ENCODE measurements at regions not wholly inside any gene's neighbourhood (a gene's known extent, or its start where the extent isn't known, plus 50 kb on each side); places are given as distances from the start of the nearest gene placed in this dataset.

GRCh38 chr20:20843982-20844381 is 131.5 kb upstream of the RALGAPA2 start:
- TF ChIP-seq CTCF (IDR thresholded peaks at IDR 0.05 in 8 of 11, conservative IDR thresholded peaks at IDR 0.05 in 3 of 11) (no peak), POLR2A (IDR thresholded peaks at IDR 0.05) (no peak)

Data from spleen (tissue), 7 donors.